Testis (tissue), 2 donors: ENCODE measurements at regions not wholly inside any gene's neighbourhood (a gene's known extent, or its start where the extent isn't known, plus 50 kb on each side); places are given as distances from the start of the nearest gene placed in this dataset.
"Not testable (repeated sequence)": the region's sequence is repeated elsewhere in the genome, so short reads cannot be mapped to it uniquely, and the experiment has no call there.

ENCODE experiments used
- DNase-seq: peaks from one replicate; pipeline ENCODE4 v3.0.0-alpha.2; 2019
- H3K27ac ChIP-seq, 2 donors: fragments of 200-600 bp; sonication (generic); one replicate each; pipeline ENCODE4 v1.5.1; 2019
- H3K27me3 ChIP-seq: fragments of 200-600 bp; sonication (generic); one replicate; pipeline ENCODE4 v1.5.1; 2019
- H3K36me3 ChIP-seq: fragments of 200-600 bp; sonication (generic); one replicate; pipeline ENCODE4 v1.5.1; 2017; ENCODE audit warnings: low read depth; ENCODE audit errors: missing control alignments
- H3K4me1 ChIP-seq: fragments of 200-600 bp; sonication (generic); one replicate; pipeline ENCODE4 v1.5.1; 2019
- H3K4me3 ChIP-seq, 2 donors: fragments of 200-600 bp; sonication (generic); one replicate each; pipeline ENCODE4 v1.5.1; 2017 to 2019
- H3K9me3 ChIP-seq: fragments of 200-600 bp; sonication (generic); one replicate; pipeline ENCODE4 v1.5.1; 2017
- CTCF ChIP-seq, 3 experiments: fragments of 450-650 bp in 2 of 3; fragments of 200-600 bp in 1 of 3; sonication (generic) in 1 of 3; IDR thresholded peaks; one replicate each; pipeline ENCODE4 v1.5.1; 2016 to 2019; ENCODE audit warnings: antibody characterized with exemption in 3 of 3, mild to moderate bottlenecking in 2 of 3, moderate library complexity in 1 of 3
- POLR2A ChIP-seq: fragments of 450-650 bp; IDR thresholded peaks from one replicate; pipeline ENCODE4 v1.6.1; 2017; ENCODE audit warnings: antibody characterized with exemption, mild to moderate bottlenecking, moderate library complexity
- WGBS, 2 donors: methylation state at CpG; one replicate each; pipeline ENCODE4 v1.1.5; 2018; 5-methylcytosine and 5-hydroxymethylcytosine counted together
- intact Hi-C: fragments of 100-400 bp; cut with DNase I; formaldehyde crosslinking; loops from one replicate; pipeline ENCODE4 v1.15.1; 2023; ENCODE audit warnings: low total_unique reads

GRCh38 chr7:131819891-131820290 lies 263.5 kb upstream of the PODXL start:
- DNase-seq, result no peak
- no peak for TF ChIP-seq POLR2A
- TF ChIP-seq CTCF (IDR thresholded peaks at IDR 0.05), result no peak

GRCh38 chr7:131816391-131817007 lies 260.1 kb upstream of the PODXL start:
- TF ChIP-seq CTCF (IDR thresholded peaks at IDR 0.05) (no peak), POLR2A (no peak)
- WGBS, 2 donors, result 80 to 90% methylated on average over 6 of the region's 6 CpGs
- H3K27me3 ChIP-seq, result no peaks in the 10 kb centered on the region
- H3K4me1 ChIP-seq, result no peaks in the 10 kb centered on the region
- no peak overlapping the region for H3K27ac ChIP-seq
- H3K4me3 ChIP-seq, result no peak overlapping the region
- intact Hi-C loops, result no loop called here
- DNase-seq, result no peak
- no peaks in the 10 kb centered on the region for H3K36me3 ChIP-seq
- no peaks in the 10 kb centered on the region for H3K9me3 ChIP-seq

More at GRCh38 chr7:131819891-131820290, 263.5 kb upstream of the PODXL start:
- 53 to 63% methylated on average over 4 of the region's 4 CpGs for whole genome bisulfite sequencing, 2 donors
- intact Hi-C loops, result no loop called here
- H3K27me3 ChIP-seq, result no peaks in the 10 kb centered on the region
- no peaks in the 10 kb centered on the region for H3K36me3 ChIP-seq
- no peak overlapping the region for H3K27ac ChIP-seq
- H3K4me3 ChIP-seq, result no peak overlapping the region
- no peaks in the 10 kb centered on the region for H3K4me1 ChIP-seq
- no peaks in the 10 kb centered on the region for H3K9me3 ChIP-seq

GRCh38 chr7:131808736-131809135 lies 252.3 kb upstream of the PODXL start:
- TF ChIP-seq CTCF (IDR thresholded peaks at IDR 0.05), result no peak
- TF ChIP-seq POLR2A, result no peak
- no peaks in the 10 kb centered on the region for H3K4me1 ChIP-seq
- H3K36me3 ChIP-seq, result no peaks in the 10 kb centered on the region
- WGBS, 2 donors, result 89 to 94% methylated on average over 2 of the region's 2 CpGs
- H3K27ac ChIP-seq, result no peak overlapping the region
- no peaks in the 10 kb centered on the region for H3K27me3 ChIP-seq
- no peak for DNase-seq
- no peaks in the 10 kb centered on the region for H3K9me3 ChIP-seq
- no peak overlapping the region for H3K4me3 ChIP-seq
- intact Hi-C loops, result no loop called here

- H3K4me3 ChIP-seq, H3K36me3 ChIP-seq, DNase-seq, H3K9me3 ChIP-seq, H3K27ac ChIP-seq, H3K27me3 ChIP-seq, H3K4me1 ChIP-seq, intact Hi-C loops: not testable (repeated sequence)
- 86 to 90% methylated on average over 8 of the region's 8 CpGs for WGBS, 2 donors
Measured at GRCh38 chr7:131808156-131808555, 251.7 kb upstream of the PODXL start.

- intact Hi-C loops, result no loop called here
- Histone ChIP-seq H3K27me3 (no peaks in the 10 kb centered on the region), H3K27ac (no peak overlapping the region), H3K9me3 (no peaks in the 10 kb centered on the region), H3K36me3 (no peaks in the 10 kb centered on the region), H3K4me1 (no peaks in the 10 kb centered on the region), H3K4me3 (no peak overlapping the region)
- WGBS, 2 donors, result 79 to 80% methylated on average over 7 of the region's 7 CpGs
- TF ChIP-seq CTCF (IDR thresholded peaks at IDR 0.05), result no peak
- TF ChIP-seq POLR2A, result no peak
- no peak for DNase-seq
Measured at GRCh38 chr7:131803816-131804215, 247.4 kb upstream of the PODXL start.
